IPS-15b (cell line): ENCODE measurements at regions not wholly inside any gene's neighbourhood (a gene's known extent, or its start where the extent isn't known, plus 50 kb on each side); places are given as distances from the start of the nearest gene placed in this dataset.

Experiments
- H3K27me3 ChIP-seq: one replicate; pipeline ENCODE4 v1.6.1; 2013; ENCODE audit warnings: low read length; ENCODE audit not compliant: control insufficient read depth, insufficient read depth
- H3K36me3 ChIP-seq: one replicate; pipeline ENCODE4 v1.6.1; 2013; ENCODE audit warnings: low read length; ENCODE audit not compliant: control insufficient read depth, insufficient read depth
- H3K4me1 ChIP-seq: one replicate; pipeline ENCODE4 v1.6.1; 2013; ENCODE audit warnings: mild to moderate bottlenecking, low read length; ENCODE audit not compliant: control insufficient read depth, insufficient read depth
- H3K4me3 ChIP-seq: one replicate; pipeline ENCODE4 v1.5.1; 2013; ENCODE audit warnings: low read depth, low read length
- H3K9ac ChIP-seq: one replicate; pipeline ENCODE4 v1.6.1; 2013; ENCODE audit warnings: low read depth, mild to moderate bottlenecking, low read length
- H3K9me3 ChIP-seq: one replicate; pipeline ENCODE4 v1.6.1; 2013; ENCODE audit warnings: mild to moderate bottlenecking, low read length; ENCODE audit not compliant: control insufficient read depth, insufficient read depth

DNA sequence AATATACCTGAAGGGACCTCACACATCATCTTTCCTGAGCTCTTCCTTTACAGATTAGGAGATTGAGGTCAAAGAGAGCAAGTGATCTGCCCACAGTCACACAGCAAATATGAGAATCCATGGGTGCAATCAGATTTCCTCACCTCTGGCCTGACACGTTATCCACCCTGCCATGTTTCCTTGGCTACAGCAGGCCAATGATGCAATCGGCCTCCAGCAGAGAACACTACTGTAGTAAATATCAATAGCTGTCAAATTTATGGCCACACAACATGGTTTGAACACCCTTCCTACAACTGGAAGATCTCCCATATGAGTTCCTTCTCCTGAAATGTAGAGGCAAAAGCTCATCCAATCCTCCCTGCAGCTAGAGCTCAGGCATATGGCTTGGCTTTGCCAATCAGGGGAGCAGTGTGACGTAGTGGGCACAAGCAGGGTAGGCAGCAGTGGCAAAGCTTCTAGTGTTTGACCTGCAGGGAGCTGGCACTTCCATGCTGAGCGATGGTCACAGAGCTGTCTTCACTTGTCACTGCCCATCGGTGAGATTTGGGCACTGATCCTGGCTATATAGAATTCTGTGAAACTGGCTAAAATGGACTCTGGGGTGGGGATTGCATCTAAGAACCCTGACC is 271.3 kb downstream of the TJP1 start:
- Histone ChIP-seq H3K4me3 (no peak overlapping the region), H3K9ac (no peak overlapping the region), H3K36me3 (no peaks in the 10 kb centered on the region), H3K27me3 (no peaks in the 10 kb centered on the region), H3K4me1 (no peaks in the 10 kb centered on the region), H3K9me3 (no peaks in the 10 kb centered on the region)

DNA sequence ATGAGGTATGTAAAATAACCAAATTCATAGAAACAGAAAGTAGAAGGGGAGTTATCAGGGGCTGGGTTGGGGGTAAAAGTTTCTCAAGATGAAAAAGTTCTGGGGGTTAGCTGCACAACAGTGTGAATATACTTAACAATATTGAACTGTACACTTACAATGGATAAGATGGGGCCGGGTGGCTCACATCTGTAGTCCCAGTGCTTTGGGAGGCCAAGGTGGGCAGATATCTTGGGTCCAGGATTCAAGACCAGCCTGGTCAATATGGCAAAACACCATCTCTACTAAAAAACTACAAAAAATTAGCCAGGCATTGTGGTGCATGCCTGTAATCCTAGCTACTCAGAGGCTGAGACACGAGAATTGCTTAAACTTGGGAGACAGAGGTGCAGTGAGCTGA is 274.3 kb downstream of the TJP1 start:
- H3K9me3 ChIP-seq: no peaks in the 10 kb centered on the region
- H3K27me3 ChIP-seq: no peaks in the 10 kb centered on the region
- H3K4me1 ChIP-seq: no peaks in the 10 kb centered on the region
- H3K4me3 ChIP-seq: no peak overlapping the region
- no peaks in the 10 kb centered on the region for H3K36me3 ChIP-seq
- no peak overlapping the region for H3K9ac ChIP-seq

DNA sequence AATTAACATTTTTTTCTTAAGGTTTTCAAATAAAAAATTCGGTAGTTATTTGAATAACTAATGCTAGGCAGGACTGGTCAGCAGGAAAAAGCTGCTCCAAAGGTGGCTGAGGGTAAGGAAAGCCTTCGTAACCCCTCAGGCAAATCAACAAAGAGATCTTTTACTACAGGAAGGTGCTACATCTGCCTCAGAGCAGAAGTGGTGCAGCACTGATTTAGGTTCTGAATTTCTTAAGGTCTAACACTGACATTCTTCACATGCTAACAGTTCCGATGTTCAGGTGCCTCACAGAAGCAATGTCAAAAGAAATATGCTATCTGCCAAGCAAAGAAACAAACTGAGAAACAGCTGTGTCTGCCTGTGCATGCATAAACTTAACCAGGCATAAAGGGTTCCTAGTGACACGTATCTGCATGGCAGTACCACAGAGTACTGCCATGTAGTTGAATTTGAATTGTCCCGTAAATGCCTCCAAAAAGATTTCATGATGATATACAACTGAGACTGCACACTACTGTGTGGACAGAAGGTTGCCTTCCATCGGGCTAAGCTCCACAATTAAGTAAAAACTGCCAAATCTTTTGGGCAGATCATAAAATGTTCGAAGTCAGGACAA is 275.0 kb upstream of the NSMCE3 start:
- H3K4me1 ChIP-seq: no peaks in the 10 kb centered on the region
- no peak overlapping the region for H3K4me3 ChIP-seq
- H3K36me3 ChIP-seq: no peaks in the 10 kb centered on the region
- H3K9ac ChIP-seq: no peak overlapping the region
- no peaks in the 10 kb centered on the region for H3K9me3 ChIP-seq
- no peaks in the 10 kb centered on the region for H3K27me3 ChIP-seq

DNA sequence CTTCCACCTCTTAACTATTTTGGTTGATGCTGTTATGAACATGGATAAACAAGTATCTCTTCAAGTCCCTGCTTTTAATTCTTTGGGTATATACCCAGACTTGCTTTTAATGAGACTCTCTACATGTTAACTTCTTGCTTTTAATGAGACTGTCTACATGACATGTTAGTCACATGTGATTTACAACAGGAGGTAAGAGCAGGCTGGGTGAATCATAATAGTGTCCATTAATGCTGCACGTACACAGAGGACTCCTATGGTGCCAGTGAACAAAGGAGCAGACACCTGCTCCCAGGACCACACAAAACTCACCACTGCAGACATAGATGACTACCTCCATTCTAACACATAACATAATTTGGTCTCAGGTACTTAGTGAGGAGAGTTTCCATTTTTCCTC is 273.4 kb upstream of the NSMCE3 start:
- Histone ChIP-seq H3K9me3 (no peaks in the 10 kb centered on the region), H3K4me1 (peaks cover 2% of the 10 kb centered on the region), H3K27me3 (no peaks in the 10 kb centered on the region), H3K36me3 (no peaks in the 10 kb centered on the region), H3K4me3 (no peak overlapping the region), H3K9ac (no peak overlapping the region)

DNA sequence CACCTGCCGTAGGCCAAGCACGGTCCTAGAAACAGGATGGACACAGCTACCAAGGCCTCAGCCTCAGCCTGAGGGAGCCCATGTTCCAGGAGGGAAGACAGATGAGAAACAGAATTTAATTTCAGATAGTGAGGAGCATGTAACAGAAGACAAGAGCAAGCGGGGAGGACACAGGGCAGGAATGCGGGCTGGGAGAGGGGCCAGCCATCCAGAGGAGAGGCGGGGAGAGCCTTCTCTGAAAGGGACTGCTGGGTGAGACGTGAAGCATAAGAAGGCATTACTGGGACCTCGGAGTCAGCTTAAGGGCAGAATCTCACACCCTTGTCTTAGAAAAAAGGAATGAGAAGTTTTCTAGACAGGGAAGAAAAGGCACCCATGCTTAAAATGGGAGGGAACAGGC is 271.7 kb upstream of the NSMCE3 start:
- no peak overlapping the region for H3K9ac ChIP-seq
- H3K4me1 ChIP-seq: peaks cover 2% of the 10 kb centered on the region
- H3K36me3 ChIP-seq: no peaks in the 10 kb centered on the region
- no peak overlapping the region for H3K4me3 ChIP-seq
- H3K27me3 ChIP-seq: no peaks in the 10 kb centered on the region
- no peaks in the 10 kb centered on the region for H3K9me3 ChIP-seq

DNA sequence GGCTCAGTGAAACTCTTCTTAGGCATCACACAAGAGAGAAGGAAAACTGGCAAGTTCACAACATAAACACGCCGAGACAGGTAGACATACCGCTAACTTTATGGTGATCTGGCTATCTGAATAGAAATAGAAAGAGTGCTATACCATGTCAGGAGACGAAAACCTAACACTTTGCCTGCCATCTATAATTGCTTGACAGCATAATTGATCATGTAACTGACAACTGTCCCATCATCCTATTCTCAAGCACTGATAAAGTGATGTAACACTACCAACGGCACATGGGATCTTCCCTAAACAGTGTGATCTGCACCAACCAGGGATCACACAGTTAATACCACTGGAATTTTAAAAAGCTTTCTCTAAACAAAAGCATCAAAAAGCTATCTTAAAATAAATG is 270.9 kb upstream of the NSMCE3 start:
- Histone ChIP-seq H3K9ac (no peak overlapping the region), H3K27me3 (no peaks in the 10 kb centered on the region), H3K4me3 (no peak overlapping the region), H3K4me1 (peaks cover 2% of the 10 kb centered on the region), H3K9me3 (no peaks in the 10 kb centered on the region), H3K36me3 (no peaks in the 10 kb centered on the region)

DNA sequence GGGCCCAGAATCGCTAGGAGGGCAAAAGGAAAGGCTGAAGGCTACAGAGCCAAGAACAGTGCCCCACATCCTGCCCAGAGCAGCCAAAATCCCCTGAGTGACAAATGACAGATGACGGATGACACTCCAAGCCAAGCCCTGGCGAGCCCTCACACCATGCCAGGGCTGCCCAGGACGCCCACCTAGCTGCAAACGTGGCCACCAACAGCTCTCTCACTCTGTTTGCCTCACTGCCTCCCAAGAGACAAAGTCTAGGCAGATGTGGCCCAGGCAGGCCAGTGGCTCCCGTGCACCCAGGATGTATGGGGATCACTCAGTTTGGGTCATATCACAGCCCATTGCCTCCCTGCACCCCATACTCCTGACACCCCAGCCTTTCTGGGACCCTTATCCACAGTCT is 270.1 kb upstream of the NSMCE3 start:
- Histone ChIP-seq H3K9ac (no peak overlapping the region), H3K9me3 (no peaks in the 10 kb centered on the region), H3K4me3 (no peak overlapping the region), H3K27me3 (no peaks in the 10 kb centered on the region), H3K4me1 (peaks cover 2% of the 10 kb centered on the region), H3K36me3 (no peaks in the 10 kb centered on the region)

DNA sequence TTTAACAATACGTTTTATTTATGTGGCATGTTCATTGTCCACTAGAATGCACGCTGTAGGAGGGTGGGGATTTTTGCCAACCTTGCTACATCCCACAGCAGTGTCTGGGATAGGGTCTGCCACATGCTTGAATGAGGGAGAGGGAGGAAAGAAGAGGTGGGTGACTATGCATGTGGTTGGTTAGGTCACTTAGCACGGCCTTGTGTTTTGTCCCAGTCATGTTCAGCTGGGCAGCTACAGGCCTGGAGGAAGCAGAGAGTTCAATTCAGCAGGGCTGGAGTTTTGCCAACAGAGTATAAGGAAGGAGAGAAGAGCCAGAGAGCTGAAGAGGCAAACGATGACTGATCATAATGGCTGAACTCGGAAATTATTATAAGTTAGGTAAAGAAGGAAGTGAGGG is 268.4 kb upstream of the NSMCE3 start:
- H3K4me1 ChIP-seq: peaks cover 2% of the 10 kb centered on the region
- no peaks in the 10 kb centered on the region for H3K9me3 ChIP-seq
- no peak overlapping the region for H3K4me3 ChIP-seq
- no peaks in the 10 kb centered on the region for H3K36me3 ChIP-seq
- no peaks in the 10 kb centered on the region for H3K27me3 ChIP-seq
- no peak overlapping the region for H3K9ac ChIP-seq

DNA sequence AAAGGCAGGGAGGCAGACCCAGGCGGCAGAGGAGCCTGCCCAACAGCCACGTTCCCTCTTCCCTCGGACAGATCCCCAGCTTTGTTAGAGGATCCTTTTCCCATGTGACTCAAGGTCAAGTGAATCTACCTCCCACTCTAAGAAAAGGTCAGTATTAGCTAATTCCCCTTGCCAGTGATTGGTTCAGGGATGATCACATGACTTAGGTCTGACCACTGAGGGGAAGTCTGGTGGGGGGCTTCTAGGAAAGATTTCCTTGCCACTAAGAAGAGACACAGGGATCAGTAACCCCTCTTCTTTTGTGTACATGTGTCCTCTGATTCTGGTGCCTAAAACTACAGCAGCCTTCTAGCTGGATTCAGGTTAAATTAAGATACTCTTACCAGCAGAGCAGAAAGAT is 266.3 kb upstream of the NSMCE3 start:
- Histone ChIP-seq H3K4me3 (no peak overlapping the region), H3K4me1 (peaks cover 2% of the 10 kb centered on the region), H3K9me3 (no peaks in the 10 kb centered on the region), H3K36me3 (no peaks in the 10 kb centered on the region), H3K9ac (no peak overlapping the region), H3K27me3 (no peaks in the 10 kb centered on the region)

DNA sequence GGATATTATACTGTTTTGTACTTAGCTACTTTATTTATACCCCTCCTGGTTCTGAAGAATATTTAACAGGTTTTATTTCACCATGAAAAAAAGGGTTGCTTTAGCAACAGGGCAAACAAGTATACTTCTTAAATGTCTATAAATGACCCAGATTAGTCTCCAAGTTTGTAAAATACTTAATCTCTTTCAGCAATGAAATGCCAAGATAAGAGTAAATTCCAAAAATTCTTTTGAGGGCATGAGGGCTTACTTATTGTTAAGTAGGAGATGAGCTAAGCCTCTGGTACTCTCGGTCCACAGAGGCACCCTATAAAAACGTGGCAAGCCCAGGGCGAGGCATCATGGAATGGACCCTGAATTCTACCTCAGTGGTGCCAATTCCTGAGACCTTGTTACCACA is 264.8 kb upstream of the NSMCE3 start:
- no peaks in the 10 kb centered on the region for H3K9me3 ChIP-seq
- peaks cover under 1% of the 10 kb centered on the region for H3K4me1 ChIP-seq

DNA sequence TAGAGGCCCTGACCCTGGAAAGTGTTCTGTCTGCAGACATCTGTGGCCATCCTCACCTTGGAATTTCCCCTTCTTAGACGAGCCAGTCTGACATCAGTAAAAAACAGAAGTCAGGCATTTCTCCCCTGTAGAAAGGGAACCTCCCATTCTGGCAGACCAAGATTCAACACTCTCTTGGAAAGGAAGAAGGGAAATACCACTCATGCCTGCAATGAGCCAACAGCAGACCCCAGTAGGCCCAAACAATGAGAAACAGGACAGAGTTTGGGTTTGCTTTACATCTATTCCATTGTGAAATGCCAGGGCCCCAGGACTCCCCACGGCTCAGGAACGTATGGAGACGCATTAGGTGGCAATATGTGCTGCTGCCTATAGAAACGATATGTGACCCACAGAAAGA is 264.0 kb upstream of the NSMCE3 start:
- no peak overlapping the region for H3K4me3 ChIP-seq
- H3K9me3 ChIP-seq: no peaks in the 10 kb centered on the region
- no peaks in the 10 kb centered on the region for H3K4me1 ChIP-seq
- H3K9ac ChIP-seq: no peak overlapping the region
- no peaks in the 10 kb centered on the region for H3K36me3 ChIP-seq
- no peaks in the 10 kb centered on the region for H3K27me3 ChIP-seq

More for the DNA sequence above, 264.8 kb upstream of the NSMCE3 start:
- H3K27me3 ChIP-seq: no peaks in the 10 kb centered on the region
- H3K9ac ChIP-seq: no peak overlapping the region
- H3K36me3 ChIP-seq: no peaks in the 10 kb centered on the region
- no peak overlapping the region for H3K4me3 ChIP-seq

DNA sequence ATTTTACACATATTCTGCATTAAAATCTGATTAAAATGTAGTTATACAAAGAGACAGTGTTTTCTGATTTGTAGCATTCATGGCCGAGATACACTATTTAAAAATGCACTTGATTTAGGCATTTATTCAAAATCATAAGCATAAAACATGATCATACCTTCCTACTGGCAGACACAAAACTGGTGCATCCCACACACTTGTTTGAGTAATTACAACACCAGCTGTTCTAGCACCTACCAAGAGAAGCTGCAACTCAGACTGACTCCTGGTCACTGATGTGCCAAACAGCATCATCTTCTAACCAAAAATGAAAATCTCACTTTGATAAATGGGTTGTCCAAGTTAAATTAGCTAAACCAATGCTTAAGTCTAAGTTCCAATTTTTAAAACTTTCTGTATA is 262.7 kb upstream of the NSMCE3 start:
- no peak overlapping the region for H3K4me3 ChIP-seq
- H3K9me3 ChIP-seq: no peaks in the 10 kb centered on the region
- H3K4me1 ChIP-seq: no peaks in the 10 kb centered on the region
- no peaks in the 10 kb centered on the region for H3K27me3 ChIP-seq
- no peak overlapping the region for H3K9ac ChIP-seq
- H3K36me3 ChIP-seq: no peaks in the 10 kb centered on the region
